H9 (cell line): ENCODE measurements at regions not wholly inside any gene's neighbourhood (a gene's known extent, or its start where the extent isn't known, plus 50 kb on each side); places are given as distances from the start of the nearest gene placed in this dataset.

Source experiments
- DNase-seq: peaks from one replicate; pipeline ENCODE4 v3.0.0-alpha.2; 2017
- H2AFZ ChIP-seq: one replicate; pipeline ENCODE4 v1.6.1; 2013; ENCODE audit warnings: mild to moderate bottlenecking, low read length, control low read depth, moderate library complexity
- H2AK5ac ChIP-seq: 2 replicates; pipeline ENCODE4 v1.6.1; 2013; ENCODE audit warnings: low read length, control low read depth, mixed read lengths; ENCODE audit not compliant: insufficient read length
- H2BK120ac ChIP-seq: one replicate; pipeline ENCODE4 v1.6.1; 2013; ENCODE audit warnings: low read depth, mild to moderate bottlenecking, low read length, control low read depth, inconsistent platforms; ENCODE audit not compliant: poor library complexity, severe bottlenecking
- H2BK12ac ChIP-seq: 2 replicates; pipeline ENCODE4 v1.6.1; 2013; ENCODE audit warnings: low read length, control low read depth, mixed read lengths, low read depth; ENCODE audit not compliant: insufficient read length
- H2BK15ac ChIP-seq: 2 replicates; pipeline ENCODE4 v1.6.1; 2013; ENCODE audit warnings: low read depth, low read length, control low read depth
- H2BK20ac ChIP-seq: one replicate; pipeline ENCODE4 v1.6.1; 2013; ENCODE audit warnings: low read depth, mild to moderate bottlenecking, low read length, control low read depth, inconsistent platforms; ENCODE audit not compliant: poor library complexity, severe bottlenecking
- H2BK5ac ChIP-seq: 2 replicates; pipeline ENCODE4 v1.6.1; 2013; ENCODE audit warnings: low read length, control low read depth, mixed read lengths; ENCODE audit not compliant: insufficient read length
- H3K14ac ChIP-seq: 2 replicates; pipeline ENCODE4 v1.6.1; 2013; ENCODE audit warnings: low read length, control low read depth; ENCODE audit not compliant: insufficient read depth
- H3K18ac ChIP-seq: 2 replicates; pipeline ENCODE4 v1.6.1; 2013; ENCODE audit warnings: low read depth, mild to moderate bottlenecking, mixed read lengths, low read length, control low read depth; ENCODE audit not compliant: insufficient read length
- H3K23ac ChIP-seq: 2 replicates; pipeline ENCODE4 v1.6.1; 2013; ENCODE audit warnings: low read length, control low read depth, mixed read lengths, low read depth; ENCODE audit not compliant: insufficient read length
- H3K23me2 ChIP-seq: 2 replicates; pipeline ENCODE4 v1.6.1; 2013; ENCODE audit warnings: low read depth, mild to moderate bottlenecking, mixed read lengths, low read length, control low read depth; ENCODE audit not compliant: insufficient read length, poor library complexity, severe bottlenecking
- H3K27ac ChIP-seq: 2 replicates; pipeline ENCODE4 v1.5.1; 2013; ENCODE audit warnings: low read length, control low read depth, mixed read lengths, low read depth; ENCODE audit not compliant: insufficient read length
- H3K27me3 ChIP-seq: 2 replicates; pipeline ENCODE4 v1.6.1; 2013; ENCODE audit warnings: low read length, control low read depth, inconsistent platforms; ENCODE audit not compliant: insufficient read depth
- H3K4ac ChIP-seq: 2 replicates; pipeline ENCODE4 v1.6.1; 2013; ENCODE audit warnings: low read depth, mild to moderate bottlenecking, control low read depth, inconsistent platforms, low read length, moderate library complexity
- H3K4me1 ChIP-seq: 2 replicates; pipeline ENCODE4 v1.6.1; 2013; ENCODE audit warnings: low read length, control low read depth, inconsistent platforms; ENCODE audit not compliant: insufficient read depth
- H3K4me2 ChIP-seq: 2 replicates; pipeline ENCODE4 v1.6.1; 2013; ENCODE audit warnings: low read length, control low read depth, mixed read lengths; ENCODE audit not compliant: insufficient read length, insufficient read depth
- H3K56ac ChIP-seq: 2 replicates; pipeline ENCODE4 v1.6.1; 2013; ENCODE audit warnings: low read depth, mild to moderate bottlenecking, mixed read lengths, low read length, control low read depth; ENCODE audit not compliant: insufficient read length
- H3K79me1 ChIP-seq: 2 replicates; pipeline ENCODE4 v1.6.1; 2013; ENCODE audit warnings: low read depth, mild to moderate bottlenecking, moderate library complexity, low read length, control low read depth, inconsistent platforms; ENCODE audit not compliant: insufficient read depth, poor library complexity, severe bottlenecking
- H3K79me2 ChIP-seq: 2 replicates; pipeline ENCODE4 v1.6.1; 2013; ENCODE audit warnings: low read length, control low read depth, inconsistent platforms; ENCODE audit not compliant: insufficient read depth
- H3K9ac ChIP-seq: 2 replicates; pipeline ENCODE4 v1.6.1; 2013; ENCODE audit warnings: low read length, control low read depth, mixed read lengths; ENCODE audit not compliant: insufficient read length; ENCODE audit errors: extremely low read depth
- H3K9me3 ChIP-seq: one replicate; pipeline ENCODE4 v1.6.1; 2013; ENCODE audit warnings: low read depth, low read length, inconsistent platforms; ENCODE audit not compliant: control insufficient read depth
- H3T11ph ChIP-seq: one replicate; pipeline ENCODE4 v1.6.1; 2013; ENCODE audit warnings: mild to moderate bottlenecking, low read length, control low read depth, inconsistent platforms
- H4K20me1 ChIP-seq: one replicate; pipeline ENCODE4 v1.6.1; 2013; ENCODE audit not compliant: control insufficient read depth, insufficient read length, insufficient read depth
- H4K5ac ChIP-seq: 2 replicates; pipeline ENCODE4 v1.6.1; 2013; ENCODE audit warnings: low read depth, mild to moderate bottlenecking, mixed read lengths, low read length, control low read depth; ENCODE audit not compliant: insufficient read length
- H4K8ac ChIP-seq: replicated peaks from 2 replicates; pipeline ENCODE4 v1.6.1; 2013; ENCODE audit warnings: low read length, control low read depth, mixed read lengths, low read depth; ENCODE audit not compliant: insufficient read length
- H4K91ac ChIP-seq: 2 replicates; pipeline ENCODE4 v1.6.1; 2013; ENCODE audit warnings: low read depth, mild to moderate bottlenecking, moderate library complexity, mixed read lengths, low read length, control low read depth; ENCODE audit not compliant: insufficient read length
- H3K27ac Mint-ChIP-seq, 3 experiments: 2 replicates in 2 of 3; 3 replicates in 1 of 3; pipeline ENCODE4 v1.8.0; 2020 to 2021; ENCODE audit warnings: mixed read lengths in 3 of 3, mild to moderate bottlenecking in 1 of 3, moderate library complexity in 1 of 3
- H3K27me3 Mint-ChIP-seq: 2 replicates; pipeline ENCODE4 v1.8.0; 2021; ENCODE audit warnings: low read depth, mild to moderate bottlenecking, moderate library complexity, mixed read lengths
- H3K36me3 Mint-ChIP-seq, 3 experiments: 2 replicates in 2 of 3; 3 replicates in 1 of 3; pipeline ENCODE4 v1.8.0; 2020 to 2021; ENCODE audit warnings: low read depth in 3 of 3, mixed read lengths in 3 of 3; ENCODE audit not compliant: insufficient read depth in 1 of 3
- H3K4me1 Mint-ChIP-seq, 2 experiments: 2 replicates each; pipeline ENCODE4 v1.8.0; 2020; ENCODE audit warnings: mixed read lengths in 2 of 2
- H3K4me3 Mint-ChIP-seq, 2 experiments: 2 replicates in 1 of 2; 3 replicates in 1 of 2; pipeline ENCODE4 v1.8.0; 2020 to 2021; ENCODE audit warnings: mild to moderate bottlenecking in 2 of 2, mixed read lengths in 2 of 2, moderate library complexity in 1 of 2
- H3K9me3 Mint-ChIP-seq, 2 experiments: 2 replicates in 1 of 2; 3 replicates in 1 of 2; pipeline ENCODE4 v1.8.0; 2020; ENCODE audit warnings: mild to moderate bottlenecking in 2 of 2, mixed read lengths in 2 of 2, moderate library complexity in 1 of 2
- WGBS: extraction: QIAGEN DNeasy Blood & Tissue Kit; methylation state at CpG from one replicate; pipeline ENCODE4 v1.1.7; 2013; ENCODE audit warnings: missing lambda C conversion rate, low lambda C conversion rate, mixed read lengths; ENCODE audit not compliant: insufficient read length; ENCODE audit errors: extremely low coverage; 5-methylcytosine and 5-hydroxymethylcytosine counted together
- TF ChIP-seq, protein P1 (sequence below): fragments of 200-600 bp; sonication (generic); conservative IDR thresholded peaks from 3 replicates; pipeline ENCODE4 v1.8.0; 2021; ENCODE audit warnings: antibody characterized with exemption, mild to moderate bottlenecking

DNA sequence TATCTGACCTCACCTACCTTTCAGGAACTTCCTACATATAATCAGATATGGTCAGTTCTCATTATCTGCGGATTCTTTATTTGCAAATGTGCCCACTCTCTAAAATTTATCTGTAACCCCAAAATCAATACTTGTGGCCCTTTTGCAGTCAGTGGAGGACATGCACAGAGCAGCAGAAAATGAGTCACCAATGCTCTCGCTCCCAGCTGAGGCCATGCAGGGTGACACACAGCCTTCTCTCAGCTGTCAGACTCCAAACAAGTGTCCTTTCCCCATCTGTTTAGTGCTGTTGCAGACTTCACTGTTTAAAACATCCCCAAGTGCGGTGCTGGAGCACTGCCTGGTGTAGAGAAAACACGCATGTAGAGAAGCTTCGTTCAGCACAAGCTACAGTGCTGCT is 171.9 kb upstream of the SALL3 start:
- Histone ChIP-seq H2BK5ac (no peak overlapping the region), H4K8ac (no peak overlapping the region), H2BK20ac (no peak overlapping the region), H3T11ph (no peak overlapping the region), H3K9me3 (no peaks in the 10 kb centered on the region), H2AK5ac (no peak overlapping the region), H3K14ac (no peak overlapping the region), H2BK12ac (no peak overlapping the region), H3K79me1 (no peaks in the 10 kb centered on the region), H2AFZ (no peak overlapping the region), H3K23me2 (no peaks in the 10 kb centered on the region), H3K27me3 (no peaks in the 10 kb centered on the region), H3K4me2 (no peak overlapping the region), H4K91ac (no peak overlapping the region), H3K27ac (no peak overlapping the region), H4K20me1 (no peaks in the 10 kb centered on the region), H3K4me1 (no peaks in the 10 kb centered on the region), H3K23ac (no peak overlapping the region), H3K79me2 (no peaks in the 10 kb centered on the region), H4K5ac (no peak overlapping the region), H3K9ac (no peak overlapping the region), H3K56ac (no peak overlapping the region), H2BK15ac (no peak overlapping the region), H2BK120ac (no peak overlapping the region), H3K4ac (no peak overlapping the region), H3K18ac (no peak overlapping the region)
- Mint-ChIP-seq H3K4me3 (no peak overlapping the region), H3K27me3 (no peaks in the 10 kb centered on the region; the same call in none of the 2 replicates), H3K36me3 (peaks cover 0 to 11% (median 2%) of the 10 kb centered on the region in 3 experiments; a peak in 4 of 7 replicates), H3K27ac (no peak overlapping the region; a peak in 1 of 7 replicates), H3K9me3 (peaks cover 7% of the 10 kb centered on the region in 2 experiments), H3K4me1 (peaks cover 10 to 14% of the 10 kb centered on the region in 2 experiments; a peak in 3 of 4 replicates)
- no CpG with 5 or more reads among the region's 5 CpGs for WGBS
- DNase-seq = no peak
- TF ChIP-seq, protein P1, sequence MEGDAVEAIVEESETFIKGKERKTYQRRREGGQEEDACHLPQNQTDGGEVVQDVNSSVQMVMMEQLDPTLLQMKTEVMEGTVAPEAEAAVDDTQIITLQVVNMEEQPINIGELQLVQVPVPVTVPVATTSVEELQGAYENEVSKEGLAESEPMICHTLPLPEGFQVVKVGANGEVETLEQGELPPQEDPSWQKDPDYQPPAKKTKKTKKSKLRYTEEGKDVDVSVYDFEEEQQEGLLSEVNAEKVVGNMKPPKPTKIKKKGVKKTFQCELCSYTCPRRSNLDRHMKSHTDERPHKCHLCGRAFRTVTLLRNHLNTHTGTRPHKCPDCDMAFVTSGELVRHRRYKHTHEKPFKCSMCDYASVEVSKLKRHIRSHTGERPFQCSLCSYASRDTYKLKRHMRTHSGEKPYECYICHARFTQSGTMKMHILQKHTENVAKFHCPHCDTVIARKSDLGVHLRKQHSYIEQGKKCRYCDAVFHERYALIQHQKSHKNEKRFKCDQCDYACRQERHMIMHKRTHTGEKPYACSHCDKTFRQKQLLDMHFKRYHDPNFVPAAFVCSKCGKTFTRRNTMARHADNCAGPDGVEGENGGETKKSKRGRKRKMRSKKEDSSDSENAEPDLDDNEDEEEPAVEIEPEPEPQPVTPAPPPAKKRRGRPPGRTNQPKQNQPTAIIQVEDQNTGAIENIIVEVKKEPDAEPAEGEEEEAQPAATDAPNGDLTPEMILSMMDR = no peak
